Right lobe of liver (tissue), 6 donors: ENCODE measurements at regions not wholly inside any gene's neighbourhood (a gene's known extent, or its start where the extent isn't known, plus 50 kb on each side); places are given as distances from the start of the nearest gene placed in this dataset.

ENCODE experiments used
- ATAC-seq, 4 donors: fragments of 200-7000 bp; cut with Tn5 transposase; one replicate each; pipeline ENCODE4 v1.9.1; 2020; ENCODE audit warnings: mild to moderate bottlenecking in 4 of 4, moderate library complexity in 4 of 4
- DNase-seq, 3 donors: peaks; one replicate each; pipeline ENCODE4 v3.0.0-alpha.2; 2020
- H3K27ac ChIP-seq, 3 donors: fragments of 200-600 bp; one replicate each; pipeline ENCODE4 v1.8.0; 2022
- H3K27me3 ChIP-seq, 2 donors: fragments of 200-600 bp; one replicate each; pipeline ENCODE4 v1.8.0; 2022
- H3K36me3 ChIP-seq, 4 donors: fragments of 200-600 bp; sonication (generic) in 1 of 4; one replicate each; pipeline versions ENCODE4 v1.5.1 to v1.8.0; 2017 to 2022; ENCODE audit warnings: control low read depth in 1 of 4
- H3K4me1 ChIP-seq, 4 donors: fragments of 200-600 bp; sonication (generic) in 1 of 4; one replicate each; pipeline versions ENCODE4 v1.5.1 to v1.8.0; 2017 to 2022; ENCODE audit warnings: control low read depth in 1 of 4
- H3K4me3 ChIP-seq, 3 donors: fragments of 200-600 bp; one replicate each; pipeline ENCODE4 v1.8.0; 2022
- H3K9me3 ChIP-seq, 4 donors: fragments of 200-600 bp; sonication (generic) in 1 of 4; one replicate each; pipeline versions ENCODE4 v1.5.1 to v1.8.0; 2017 to 2022; ENCODE audit warnings: control low read depth in 1 of 4
- POLR2A ChIP-seq: fragments of 450-650 bp; IDR thresholded peaks from one replicate; pipeline ENCODE4 v1.6.1; 2017; ENCODE audit warnings: antibody characterized with exemption, mild to moderate bottlenecking
- WGBS: methylation state at CpG from one replicate; pipeline ENCODE4 v1.1.6; 2018; ENCODE audit warnings: low coverage, low lambda C conversion rate; ENCODE audit not compliant: insufficient coverage; ENCODE audit errors: missing lambda C conversion rate; 5-methylcytosine and 5-hydroxymethylcytosine counted together
- intact Hi-C, 2 donors: fragments of 100-400 bp; cut with DNase I; formaldehyde crosslinking; loops; one replicate each; pipeline versions ENCODE4 v1.11.2 to v1.14.1; 2022
- TF ChIP-seq, protein P1 (sequence below), 4 donors: fragments of 200-600 bp in 3 of 4; fragments of 450-650 bp in 1 of 4; IDR thresholded peaks; one replicate each; pipeline versions ENCODE4 v1.5.1 to v1.8.0; 2016 to 2022; ENCODE audit warnings: antibody characterized with exemption in 4 of 4, mild to moderate bottlenecking in 2 of 4
- donor health status: DM: no; HTN: yes; CAD: no.
- donor health status: DM: no; HTN: no; CAD: no.
- donor health status: DM: no; HTN: no; CAD: no.
- donor health status: DM: no; HTN: yes; CAD: no.
- donor health status: DM: no; HTN: yes; CAD: no.

DNA sequence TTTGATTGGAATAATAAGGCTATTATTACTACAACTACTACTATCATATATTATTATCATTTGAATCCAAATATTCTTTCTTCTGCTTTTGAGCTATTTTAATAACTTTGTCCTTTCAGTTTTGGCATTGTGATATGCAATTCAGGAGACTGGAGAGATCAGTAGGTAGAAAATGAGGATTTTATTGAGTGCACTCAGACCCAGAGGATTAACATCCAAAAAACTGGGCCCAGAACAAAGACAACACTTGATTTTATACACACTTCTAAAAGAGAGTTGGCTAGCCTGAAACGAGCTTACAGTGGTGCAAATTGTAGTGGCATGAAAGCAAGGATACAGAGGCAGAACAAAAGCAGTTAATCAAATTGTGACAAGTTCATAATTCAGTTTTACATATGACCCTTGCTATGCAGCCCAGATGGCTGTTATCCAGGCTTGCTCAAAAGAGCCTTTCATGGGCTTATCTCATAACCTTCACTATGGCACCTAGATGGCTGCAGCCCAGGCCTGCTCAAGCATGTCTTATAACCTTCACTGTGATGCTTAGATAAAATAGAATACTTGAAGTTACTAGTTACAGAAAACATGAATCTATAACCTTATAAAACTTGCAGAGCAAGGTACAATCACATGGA lies 796.3 kb upstream of the RAG2 start:
- Histone ChIP-seq H3K9me3 (peaks cover 0 to 20% (median 4%) of the 10 kb centered on the region in 4 donors), H3K4me3 (no peak overlapping the region), H3K27ac (no peak overlapping the region), H3K4me1 (no peaks in the 10 kb centered on the region), H3K27me3 (no peaks in the 10 kb centered on the region), H3K36me3 (no peaks in the 10 kb centered on the region)
- ATAC-seq (no peak), DNase-seq (no peak)
- TF ChIP-seq, protein P1, sequence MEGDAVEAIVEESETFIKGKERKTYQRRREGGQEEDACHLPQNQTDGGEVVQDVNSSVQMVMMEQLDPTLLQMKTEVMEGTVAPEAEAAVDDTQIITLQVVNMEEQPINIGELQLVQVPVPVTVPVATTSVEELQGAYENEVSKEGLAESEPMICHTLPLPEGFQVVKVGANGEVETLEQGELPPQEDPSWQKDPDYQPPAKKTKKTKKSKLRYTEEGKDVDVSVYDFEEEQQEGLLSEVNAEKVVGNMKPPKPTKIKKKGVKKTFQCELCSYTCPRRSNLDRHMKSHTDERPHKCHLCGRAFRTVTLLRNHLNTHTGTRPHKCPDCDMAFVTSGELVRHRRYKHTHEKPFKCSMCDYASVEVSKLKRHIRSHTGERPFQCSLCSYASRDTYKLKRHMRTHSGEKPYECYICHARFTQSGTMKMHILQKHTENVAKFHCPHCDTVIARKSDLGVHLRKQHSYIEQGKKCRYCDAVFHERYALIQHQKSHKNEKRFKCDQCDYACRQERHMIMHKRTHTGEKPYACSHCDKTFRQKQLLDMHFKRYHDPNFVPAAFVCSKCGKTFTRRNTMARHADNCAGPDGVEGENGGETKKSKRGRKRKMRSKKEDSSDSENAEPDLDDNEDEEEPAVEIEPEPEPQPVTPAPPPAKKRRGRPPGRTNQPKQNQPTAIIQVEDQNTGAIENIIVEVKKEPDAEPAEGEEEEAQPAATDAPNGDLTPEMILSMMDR (IDR thresholded peaks at IDR 0.05) = no peak
- no peak for TF ChIP-seq POLR2A
- 38% methylated on average over 1 of the region's 1 CpG for WGBS
- intact Hi-C loops = no loop called here

DNA sequence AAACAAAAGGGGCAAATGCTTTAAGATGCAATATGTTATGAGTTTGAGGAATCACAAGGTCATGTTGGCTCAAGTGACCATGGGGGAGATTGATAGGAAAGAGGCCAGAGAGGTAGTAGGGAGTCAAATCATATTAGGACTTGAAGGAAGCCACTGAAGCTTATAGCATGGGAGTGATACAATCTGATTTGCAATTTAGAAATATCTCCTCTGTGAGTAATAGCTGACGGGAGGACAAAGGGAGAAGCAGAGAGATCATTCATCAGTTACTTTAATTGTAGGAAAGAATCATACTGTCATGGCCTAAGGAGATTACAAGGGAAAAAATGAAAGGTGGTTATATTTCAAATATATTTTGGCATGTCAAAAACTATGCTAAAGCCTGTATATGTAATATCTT lies 793.6 kb upstream of the RAG2 start:
- no peak for ATAC-seq
- no peaks in the 10 kb centered on the region for H3K27me3 ChIP-seq
- no peak for DNase-seq
- TF ChIP-seq, protein P1 (IDR thresholded peaks at IDR 0.05) = no peak
- no peak for TF ChIP-seq POLR2A
- 50% methylated on average over 1 of the region's 1 CpG for WGBS
- intact Hi-C loops = no loop called here
- peaks cover 0 to 20% (median 4%) of the 10 kb centered on the region in 4 donors for H3K9me3 ChIP-seq
- H3K4me3 ChIP-seq = no peak overlapping the region
- no peaks in the 10 kb centered on the region for H3K4me1 ChIP-seq
- no peak overlapping the region for H3K27ac ChIP-seq
- H3K36me3 ChIP-seq = no peaks in the 10 kb centered on the region

DNA sequence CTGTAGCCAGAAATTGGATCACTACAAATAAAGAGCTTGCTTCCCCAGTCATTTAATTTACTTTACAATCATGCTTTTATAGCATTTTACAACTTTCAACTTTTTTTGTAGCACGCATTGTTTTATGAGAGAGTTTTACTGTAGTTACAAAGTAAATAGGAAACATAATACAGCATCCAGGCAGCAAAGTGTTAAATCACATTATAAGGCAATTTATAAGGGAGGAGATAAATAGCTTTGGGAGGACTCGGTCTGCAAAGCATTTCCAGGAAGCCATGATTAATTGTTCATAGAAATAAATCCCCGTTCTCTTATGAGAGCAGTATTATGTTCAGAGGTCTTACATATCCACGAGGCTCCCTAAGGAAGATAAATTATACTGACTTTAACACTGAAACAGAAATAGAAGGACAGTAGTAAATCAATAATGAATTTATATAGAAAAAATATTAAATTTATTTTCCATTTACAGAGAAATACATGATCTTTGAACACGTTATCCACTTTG lies 792.6 kb upstream of the RAG2 start:
- TF ChIP-seq POLR2A = no peak
- TF ChIP-seq, protein P1 (IDR thresholded peaks at IDR 0.05) = no peak
- WGBS = 44% methylated on average over 5 of the region's 5 CpGs
- H3K4me3 ChIP-seq = no peak overlapping the region
- peaks cover 0 to 20% (median 4%) of the 10 kb centered on the region in 4 donors for H3K9me3 ChIP-seq
- H3K27me3 ChIP-seq = no peaks in the 10 kb centered on the region
- no peak overlapping the region for H3K27ac ChIP-seq
- intact Hi-C loops = no loop called here
- ATAC-seq (no peak), DNase-seq (no peak)
- no peaks in the 10 kb centered on the region for H3K36me3 ChIP-seq
- H3K4me1 ChIP-seq = no peaks in the 10 kb centered on the region

DNA sequence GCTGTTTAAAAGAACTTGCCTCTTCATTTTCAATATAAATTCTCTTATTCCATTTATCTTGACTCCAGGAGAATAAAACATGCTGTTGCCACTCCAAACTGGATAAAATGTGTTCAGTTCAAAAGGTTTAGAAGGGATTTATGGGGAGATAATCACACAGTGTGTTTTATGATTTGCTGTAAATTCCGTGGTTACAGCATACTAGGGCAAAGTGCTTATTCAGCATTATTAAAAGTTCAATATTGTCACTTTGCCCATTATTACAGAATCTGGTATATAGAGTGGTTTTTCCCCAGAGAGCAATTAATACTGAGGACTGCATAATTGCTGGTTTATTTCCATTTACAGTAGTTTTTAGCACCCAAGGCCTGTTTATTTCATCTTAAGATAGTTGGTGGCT lies 780.9 kb upstream of the RAG2 start:
- ATAC-seq = no peak
- DNase-seq = no peak
- Histone ChIP-seq H3K27me3 (no peaks in the 10 kb centered on the region), H3K4me3 (no peak overlapping the region), H3K36me3 (no peaks in the 10 kb centered on the region), H3K9me3 (no peaks in the 10 kb centered on the region), H3K4me1 (no peaks in the 10 kb centered on the region), H3K27ac (no peak overlapping the region)
- WGBS = 14% methylated on average over 1 of the region's 1 CpG
- TF ChIP-seq, protein P1 (IDR thresholded peaks at IDR 0.05) = no peak
- no peak for TF ChIP-seq POLR2A
- intact Hi-C loops = no loop called here
